GM15510 (cell line): ENCODE measurements at regions not wholly inside any gene's neighbourhood (a gene's known extent, or its start where the extent isn't known, plus 50 kb on each side); places are given as distances from the start of the nearest gene placed in this dataset.

Experiments
- POLR2A ChIP-seq: IDR thresholded peaks from 3 replicates; pipeline ENCODE4 v1.6.1; 2011; ENCODE audit warnings: borderline replicate concordance; ENCODE audit not compliant: insufficient read length; ENCODE audit errors: extremely low read depth

GRCh38 chr7:106589198-106589879, 71.6 kb downstream of the CCDC71L start:
- no peak for TF ChIP-seq POLR2A

GRCh38 chr7:106588422-106589197, 72.3 kb downstream of the CCDC71L start:
- no peak for TF ChIP-seq POLR2A

- TF ChIP-seq POLR2A = no peak
Measured at GRCh38 chr7:106584914-106585759, 75.8 kb downstream of the CCDC71L start.

GRCh38 chr7:106583706-106584690, 77.0 kb downstream of the CCDC71L start:
- no peak for TF ChIP-seq POLR2A

- no peak for TF ChIP-seq POLR2A
Measured at GRCh38 chr7:106583100-106583499, 77.9 kb downstream of the CCDC71L start.

- no peak for TF ChIP-seq POLR2A
Measured at GRCh38 chr7:106582365-106582764, 78.6 kb downstream of the CCDC71L start.

DNA sequence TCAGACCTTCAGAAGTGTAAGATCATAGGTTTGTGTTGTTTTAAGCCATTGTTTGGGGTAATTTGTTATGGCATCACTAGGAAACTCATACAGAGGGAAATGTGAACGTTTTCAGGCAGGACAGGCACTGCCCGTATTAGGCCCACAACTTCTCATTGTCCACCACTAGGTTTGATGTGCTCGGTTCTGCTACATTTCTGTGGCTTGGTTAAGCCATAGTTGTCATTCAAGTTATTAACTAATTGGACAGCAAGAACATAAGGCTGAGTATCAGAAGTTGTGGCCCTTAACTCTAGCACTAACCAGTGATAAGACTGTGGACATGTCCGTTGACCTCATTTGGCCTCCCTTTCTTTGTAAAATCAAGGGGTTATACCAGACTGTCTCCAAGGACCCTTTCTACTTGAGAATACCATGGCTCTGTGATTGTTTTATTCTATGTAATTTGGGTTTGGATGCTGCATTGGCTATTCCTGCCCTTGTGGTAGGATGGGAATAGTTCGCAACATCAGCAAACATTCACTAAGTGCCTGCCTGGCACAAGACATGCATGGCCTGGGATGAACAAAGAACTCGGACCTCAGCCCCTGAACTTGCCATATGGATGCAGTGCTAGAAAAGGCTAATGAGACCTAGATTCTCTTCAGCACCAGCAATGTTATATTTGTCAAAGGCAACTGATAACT, 85.7 kb downstream of the CCDC71L start:
- no peak for TF ChIP-seq POLR2A

DNA sequence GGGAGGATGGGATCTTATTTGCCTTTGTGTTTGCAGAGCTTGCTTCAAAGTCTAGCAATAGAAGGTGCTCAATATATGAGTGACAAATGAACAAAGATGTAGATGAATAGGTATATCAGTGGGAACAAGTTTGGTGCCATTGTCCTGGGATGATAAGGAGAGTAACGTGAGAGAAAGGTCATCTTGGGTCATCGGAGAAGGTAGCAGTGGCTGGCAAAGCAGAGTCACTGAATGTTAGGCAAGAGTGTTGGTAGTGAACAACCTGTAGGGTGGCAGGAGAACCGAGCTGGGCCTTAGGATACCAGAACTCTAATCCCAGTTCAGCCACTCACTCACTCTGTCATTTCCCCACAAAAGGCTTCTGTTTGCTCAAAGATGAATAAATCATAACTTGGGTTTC, 87.2 kb downstream of the CCDC71L start:
- TF ChIP-seq POLR2A = no peak

DNA sequence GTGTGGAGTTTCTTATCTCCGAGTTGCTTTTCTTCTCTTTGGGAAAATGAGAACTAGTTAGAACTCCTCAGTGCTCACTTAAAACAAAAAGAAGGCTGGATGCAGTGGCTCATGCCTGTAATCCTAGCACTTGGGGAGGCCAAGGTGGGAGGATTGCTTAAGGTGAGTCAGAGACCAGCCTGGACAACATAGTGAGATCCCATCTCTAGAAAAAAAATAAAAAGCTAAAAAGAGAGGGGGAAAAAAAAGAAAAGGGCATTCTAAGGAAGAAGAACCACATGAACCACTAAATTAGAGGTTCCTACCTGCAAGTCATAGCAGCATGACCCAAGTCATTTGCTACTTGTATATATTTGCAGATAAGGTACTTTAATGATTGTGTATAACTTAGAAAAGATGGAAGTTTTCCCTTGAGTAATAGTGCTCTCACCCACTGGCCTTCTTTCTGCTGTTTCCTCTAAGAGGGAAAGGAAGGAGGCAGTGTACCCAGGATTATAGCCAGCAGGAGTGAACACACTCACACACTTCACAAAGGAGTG, 87.8 kb downstream of the CCDC71L start:
- TF ChIP-seq POLR2A = no peak

- no peak for TF ChIP-seq POLR2A
Measured at GRCh38 chr7:106572394-106573124, 88.4 kb downstream of the CCDC71L start.

- no peak for TF ChIP-seq POLR2A
Measured at GRCh38 chr7:106571563-106571962, 89.4 kb downstream of the CCDC71L start.

GRCh38 chr7:106570948-106571418, 90.0 kb downstream of the CCDC71L start:
- no peak for TF ChIP-seq POLR2A
